Mesendoderm (in vitro differentiated cells): ENCODE measurements at regions not wholly inside any gene's neighbourhood (a gene's known extent, or its start where the extent isn't known, plus 50 kb on each side); places are given as distances from the start of the nearest gene placed in this dataset.

ENCODE experiments used
- DNase-seq: peaks from one replicate; pipeline ENCODE4 v3.0.0; 2013
- H2AK5ac ChIP-seq: 2 replicates; pipeline ENCODE4 v1.6.1; 2013; ENCODE audit warnings: low read length, inconsistent platforms
- H2BK120ac ChIP-seq: 2 replicates; pipeline ENCODE4 v1.6.1; 2013; ENCODE audit warnings: low read depth, mild to moderate bottlenecking, low read length, moderate library complexity, mixed read lengths
- H2BK15ac ChIP-seq: replicated peaks from 2 replicates; pipeline ENCODE4 v1.6.1; 2013; ENCODE audit warnings: low read depth, mild to moderate bottlenecking, moderate library complexity
- H2BK5ac ChIP-seq: 2 replicates; pipeline ENCODE4 v1.6.1; 2013; ENCODE audit warnings: low read length, inconsistent platforms
- H3K18ac ChIP-seq: 2 replicates; pipeline ENCODE4 v1.6.1; 2013; ENCODE audit warnings: mild to moderate bottlenecking, low read length, mixed read lengths
- H3K23ac ChIP-seq: one replicate; pipeline ENCODE4 v1.6.1; 2013; ENCODE audit warnings: low read length
- H3K27ac ChIP-seq: 2 replicates; pipeline ENCODE4 v1.5.1; 2013; ENCODE audit warnings: low read depth, mild to moderate bottlenecking, inconsistent platforms, low read length, moderate library complexity
- H3K27me3 ChIP-seq: 2 replicates; pipeline ENCODE4 v1.6.1; 2013; ENCODE audit warnings: low read length, control low read depth, mild to moderate bottlenecking, inconsistent platforms; ENCODE audit not compliant: insufficient read depth, poor library complexity
- H3K36me3 ChIP-seq: 2 replicates; pipeline ENCODE4 v1.6.1; 2013; ENCODE audit warnings: low read length, inconsistent platforms; ENCODE audit not compliant: control insufficient read depth, insufficient read depth
- H3K4ac ChIP-seq: one replicate; pipeline ENCODE4 v1.6.1; 2013; ENCODE audit warnings: low read depth, mild to moderate bottlenecking, low read length, moderate library complexity
- H3K4me1 ChIP-seq: 2 replicates; pipeline ENCODE4 v1.6.1; 2013; ENCODE audit warnings: low read depth, low read length, inconsistent platforms; ENCODE audit not compliant: control insufficient read depth
- H3K4me2 ChIP-seq: 2 replicates; pipeline ENCODE4 v1.6.1; 2013; ENCODE audit warnings: low read length
- H3K4me3 ChIP-seq: 2 replicates; pipeline ENCODE4 v1.5.1; 2013; ENCODE audit warnings: mild to moderate bottlenecking, low read length
- H3K56ac ChIP-seq: one replicate; pipeline ENCODE4 v1.6.1; 2013; ENCODE audit warnings: low read length
- H3K79me1 ChIP-seq: 2 replicates; pipeline ENCODE4 v1.6.1; 2013; ENCODE audit warnings: low read length, inconsistent platforms
- H3K79me2 ChIP-seq: 2 replicates; pipeline ENCODE4 v1.6.1; 2013; ENCODE audit warnings: mild to moderate bottlenecking, low read length; ENCODE audit not compliant: control insufficient read depth, insufficient read depth
- H3K9ac ChIP-seq: 2 replicates; pipeline ENCODE4 v1.6.1; 2013; ENCODE audit warnings: low read length, inconsistent platforms
- H4K5ac ChIP-seq: one replicate; pipeline ENCODE4 v1.6.1; 2013; ENCODE audit warnings: low read length
- H4K8ac ChIP-seq: one replicate; pipeline ENCODE4 v1.6.1; 2013; ENCODE audit warnings: low read depth, mild to moderate bottlenecking, control low read depth, low read length, moderate library complexity
- WGBS: extraction: QIAGEN DNeasy Blood & Tissue Kit; methylation state at CpG from one replicate; pipeline ENCODE4 v1.1.7; 2013; ENCODE audit warnings: low lambda C conversion rate, missing lambda C conversion rate; ENCODE audit not compliant: insufficient coverage; ENCODE audit errors: extremely low coverage; 5-methylcytosine and 5-hydroxymethylcytosine counted together

- no peak overlapping the region for H3K9ac ChIP-seq
- no peak overlapping the region for H3K4me3 ChIP-seq
- no peaks in the 10 kb centered on the region for H3K79me2 ChIP-seq
- no peak overlapping the region for H2AK5ac ChIP-seq
- H3K79me1 ChIP-seq, result no peaks in the 10 kb centered on the region
- no peak overlapping the region for H2BK5ac ChIP-seq
- no peak overlapping the region for H3K23ac ChIP-seq
- no peak for DNase-seq
- H3K56ac ChIP-seq, result no peak overlapping the region
- H3K4me1 ChIP-seq, result peaks cover 7% of the 10 kb centered on the region
- no peak overlapping the region for H3K18ac ChIP-seq
- H3K27ac ChIP-seq, result no peak overlapping the region
- H3K4me2 ChIP-seq, result no peak overlapping the region
- no CpG with 5 or more reads among the region's 5 CpGs for WGBS
- no peak overlapping the region for H4K5ac ChIP-seq
- no peak overlapping the region for H4K8ac ChIP-seq
- no peak overlapping the region for H3K4ac ChIP-seq
- no peak overlapping the region for H2BK15ac ChIP-seq
- H2BK120ac ChIP-seq, result no peak overlapping the region
- H3K27me3 ChIP-seq, result no peaks in the 10 kb centered on the region
- H3K36me3 ChIP-seq, result no peaks in the 10 kb centered on the region
Measured at GRCh38 chr2:105588581-105588980, 156.1 kb upstream of the NCK2 start.

GRCh38 chr2:105587637-105588036 is 157.1 kb upstream of the NCK2 start:
- no peaks in the 10 kb centered on the region for H3K79me2 ChIP-seq
- no peak overlapping the region for H3K18ac ChIP-seq
- H3K27me3 ChIP-seq, result no peaks in the 10 kb centered on the region
- no peak overlapping the region for H2BK120ac ChIP-seq
- H3K4ac ChIP-seq, result no peak overlapping the region
- no peak overlapping the region for H2AK5ac ChIP-seq
- H3K4me2 ChIP-seq, result no peak overlapping the region
- no peaks in the 10 kb centered on the region for H3K79me1 ChIP-seq
- H3K4me3 ChIP-seq, result no peak overlapping the region
- H4K5ac ChIP-seq, result no peak overlapping the region
- peaks cover 2% of the 10 kb centered on the region for H3K4me1 ChIP-seq
- no peak overlapping the region for H2BK5ac ChIP-seq
- no peak for DNase-seq
- H3K56ac ChIP-seq, result no peak overlapping the region
- no peaks in the 10 kb centered on the region for H3K36me3 ChIP-seq
- H3K23ac ChIP-seq, result no peak overlapping the region
- no peak overlapping the region for H3K27ac ChIP-seq
- no peak overlapping the region for H2BK15ac ChIP-seq
- H3K9ac ChIP-seq, result no peak overlapping the region
- no CpG with 5 or more reads among the region's 3 CpGs for WGBS
- no peak overlapping the region for H4K8ac ChIP-seq

- no peaks in the 10 kb centered on the region for H3K27me3 ChIP-seq
Measured at GRCh38 chr2:105584435-105585010, 160.2 kb upstream of the NCK2 start.

GRCh38 chr2:105582952-105583660 is 161.6 kb upstream of the NCK2 start:
- Histone ChIP-seq H3K36me3 (no peaks in the 10 kb centered on the region), H3K56ac (no peak overlapping the region), H3K4me2 (no peak overlapping the region), H2BK15ac (no peak overlapping the region), H3K27me3 (no peaks in the 10 kb centered on the region), H3K23ac (no peak overlapping the region), H4K8ac (no peak overlapping the region), H3K4me1 (no peaks in the 10 kb centered on the region), H3K4ac (no peak overlapping the region), H2BK5ac (no peak overlapping the region), H3K79me1 (no peaks in the 10 kb centered on the region), H3K79me2 (no peaks in the 10 kb centered on the region), H2BK120ac (no peak overlapping the region), H3K9ac (no peak overlapping the region), H3K4me3 (no peak overlapping the region), H2AK5ac (no peak overlapping the region), H3K18ac (no peak overlapping the region), H3K27ac (no peak overlapping the region), H4K5ac (no peak overlapping the region)
- WGBS, result no CpG with 5 or more reads among the region's 3 CpGs
- no peak for DNase-seq

More at GRCh38 chr2:105584435-105585010, 160.2 kb upstream of the NCK2 start:
- Histone ChIP-seq H3K9ac (no peak overlapping the region), H2AK5ac (no peak overlapping the region), H2BK15ac (no peak overlapping the region), H2BK5ac (no peak overlapping the region), H3K27ac (no peak overlapping the region), H3K79me2 (no peaks in the 10 kb centered on the region), H2BK120ac (no peak overlapping the region), H3K4me2 (no peak overlapping the region), H3K4me1 (no peaks in the 10 kb centered on the region), H4K5ac (no peak overlapping the region), H3K4me3 (no peak overlapping the region), H3K18ac (no peak overlapping the region), H4K8ac (no peak overlapping the region), H3K4ac (no peak overlapping the region), H3K56ac (no peak overlapping the region), H3K36me3 (no peaks in the 10 kb centered on the region), H3K79me1 (no peaks in the 10 kb centered on the region), H3K23ac (no peak overlapping the region)
- no CpG with 5 or more reads among the region's 2 CpGs for WGBS
- peak; percentile 25 for DNase-seq

- H3K18ac ChIP-seq, result no peak overlapping the region
- no peak overlapping the region for H3K23ac ChIP-seq
- no peaks in the 10 kb centered on the region for H3K79me2 ChIP-seq
- no peaks in the 10 kb centered on the region for H3K79me1 ChIP-seq
- H3K4me3 ChIP-seq, result no peak overlapping the region
- no peak overlapping the region for H3K4ac ChIP-seq
- no peak overlapping the region for H3K9ac ChIP-seq
- no peak overlapping the region for H3K56ac ChIP-seq
- no peaks in the 10 kb centered on the region for H3K4me1 ChIP-seq
- H3K36me3 ChIP-seq, result no peaks in the 10 kb centered on the region
- no peak overlapping the region for H2BK15ac ChIP-seq
- H2BK5ac ChIP-seq, result no peak overlapping the region
- H2BK120ac ChIP-seq, result no peak overlapping the region
- no peak for DNase-seq
- no peak overlapping the region for H3K4me2 ChIP-seq
- no peak overlapping the region for H4K8ac ChIP-seq
- H3K27me3 ChIP-seq, result no peaks in the 10 kb centered on the region
- WGBS, result no CpG with 5 or more reads among the region's 3 CpGs
- no peak overlapping the region for H3K27ac ChIP-seq
- no peak overlapping the region for H2AK5ac ChIP-seq
- no peak overlapping the region for H4K5ac ChIP-seq
Measured at GRCh38 chr2:105581555-105581944, 163.2 kb upstream of the NCK2 start.
